ENCODE measurements at regions not wholly inside any gene's neighbourhood (a gene's known extent, or its start where the extent isn't known, plus 50 kb on each side); places are given as distances from the start of the nearest gene placed in this dataset.

DNA sequence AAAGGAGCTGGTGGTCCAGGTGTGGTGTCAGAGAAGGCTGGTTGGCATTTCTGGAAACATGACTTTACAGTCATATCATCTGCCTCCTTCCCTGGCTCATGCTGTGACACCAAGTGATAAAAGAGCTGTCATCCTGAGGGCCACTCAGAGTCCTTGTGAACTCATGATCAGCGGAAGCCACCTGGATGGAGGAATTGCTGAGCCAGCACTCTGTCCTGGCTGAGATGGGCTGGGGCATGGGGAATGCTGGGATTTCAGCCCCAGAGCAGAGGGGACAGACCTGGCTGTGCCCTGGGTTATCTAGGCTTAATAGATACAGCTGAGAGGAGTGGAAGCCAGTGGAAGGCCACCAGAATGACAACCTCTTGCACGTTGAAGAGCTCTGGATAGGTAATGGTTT is 214.3 kb downstream of the DHX35 start:
- Histone ChIP-seq H3K4me1 (ENCODE audit: insufficient read depth, low read length, severe bottlenecking) (no peaks in the 10 kb centered on the region), H3F3A (ENCODE audit: insufficient read depth, low read length) (no peaks in the 10 kb centered on the region), H3K4me2 (ENCODE audit: low read length) (no peak overlapping the region), H2AFZ (ENCODE audit: low read length) (no peak overlapping the region), H3K79me2 (ENCODE audit: insufficient read depth, low read length) (no peaks in the 10 kb centered on the region), H4K20me1 (ENCODE audit: insufficient read depth, low read length) (no peaks in the 10 kb centered on the region), H3K36me3 (ENCODE audit: insufficient read depth, low read length) (no peaks in the 10 kb centered on the region), H3K9ac (ENCODE audit: low read length) (no peak overlapping the region), H3K27ac (ENCODE audit: low read depth, low read length, poor library complexity, severe bottlenecking) (no peak overlapping the region), H3K9me3 (ENCODE audit: low read length) (no peaks in the 10 kb centered on the region), H3K27me3 (ENCODE audit: insufficient read depth, low read length) (no peaks in the 10 kb centered on the region; the same call in 1 of the 2 replicates), H3K9me2 (ENCODE audit: low read depth, low read length) (no peaks in the 10 kb centered on the region), H3K4me3 (ENCODE audit: low read depth, low read length, poor library complexity, severe bottlenecking) (no peak overlapping the region)
- TF ChIP-seq, protein P1, sequence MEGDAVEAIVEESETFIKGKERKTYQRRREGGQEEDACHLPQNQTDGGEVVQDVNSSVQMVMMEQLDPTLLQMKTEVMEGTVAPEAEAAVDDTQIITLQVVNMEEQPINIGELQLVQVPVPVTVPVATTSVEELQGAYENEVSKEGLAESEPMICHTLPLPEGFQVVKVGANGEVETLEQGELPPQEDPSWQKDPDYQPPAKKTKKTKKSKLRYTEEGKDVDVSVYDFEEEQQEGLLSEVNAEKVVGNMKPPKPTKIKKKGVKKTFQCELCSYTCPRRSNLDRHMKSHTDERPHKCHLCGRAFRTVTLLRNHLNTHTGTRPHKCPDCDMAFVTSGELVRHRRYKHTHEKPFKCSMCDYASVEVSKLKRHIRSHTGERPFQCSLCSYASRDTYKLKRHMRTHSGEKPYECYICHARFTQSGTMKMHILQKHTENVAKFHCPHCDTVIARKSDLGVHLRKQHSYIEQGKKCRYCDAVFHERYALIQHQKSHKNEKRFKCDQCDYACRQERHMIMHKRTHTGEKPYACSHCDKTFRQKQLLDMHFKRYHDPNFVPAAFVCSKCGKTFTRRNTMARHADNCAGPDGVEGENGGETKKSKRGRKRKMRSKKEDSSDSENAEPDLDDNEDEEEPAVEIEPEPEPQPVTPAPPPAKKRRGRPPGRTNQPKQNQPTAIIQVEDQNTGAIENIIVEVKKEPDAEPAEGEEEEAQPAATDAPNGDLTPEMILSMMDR (IDR thresholded peaks at IDR 0.05; ENCODE audit: low read length), result no peak
- no peak for TF ChIP-seq EZH2 (IDR thresholded peaks at IDR 0.05; ENCODE audit: borderline replicate concordance, low read length)

DNA sequence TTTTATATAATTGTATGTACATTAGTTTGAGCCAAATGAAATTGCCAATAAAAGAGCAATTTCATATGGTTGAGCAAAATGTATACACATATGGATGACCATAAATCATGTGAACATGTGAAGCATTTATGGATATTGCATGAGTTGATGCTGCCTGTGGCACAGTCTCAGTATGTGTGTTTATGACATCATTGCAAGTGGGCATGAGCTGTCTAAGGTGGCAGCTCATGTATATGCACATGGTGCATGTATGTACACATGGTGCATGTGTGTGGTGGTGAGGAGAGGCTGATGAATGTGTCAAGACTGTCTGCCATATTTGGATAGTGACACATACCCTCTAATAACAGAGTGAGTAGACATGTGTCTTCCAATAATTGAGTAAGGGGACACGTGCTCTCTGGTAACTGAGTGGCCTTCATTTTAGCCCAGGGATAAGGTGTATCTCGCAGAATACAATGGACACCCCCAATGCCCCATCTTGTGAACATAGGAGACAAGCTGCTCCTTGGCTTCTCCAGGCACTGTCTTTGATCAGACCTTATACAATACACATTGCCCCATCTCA is 208.8 kb downstream of the DHX35 start:
- Histone ChIP-seq H3K9me2 (ENCODE audit: low read depth, low read length) (no peaks in the 10 kb centered on the region), H3K4me2 (ENCODE audit: low read length) (no peak overlapping the region), H3K9me3 (ENCODE audit: low read length) (no peaks in the 10 kb centered on the region), H3K4me3 (ENCODE audit: low read depth, low read length, poor library complexity, severe bottlenecking) (no peak overlapping the region), H3K27ac (ENCODE audit: low read depth, low read length, poor library complexity, severe bottlenecking) (no peak overlapping the region), H3K9ac (ENCODE audit: low read length) (no peak overlapping the region), H3K4me1 (ENCODE audit: insufficient read depth, low read length, severe bottlenecking) (no peaks in the 10 kb centered on the region), H3K79me2 (ENCODE audit: insufficient read depth, low read length) (no peaks in the 10 kb centered on the region), H3F3A (ENCODE audit: insufficient read depth, low read length) (no peaks in the 10 kb centered on the region), H3K27me3 (ENCODE audit: insufficient read depth, low read length) (no peaks in the 10 kb centered on the region), H3K36me3 (ENCODE audit: insufficient read depth, low read length) (no peaks in the 10 kb centered on the region), H4K20me1 (ENCODE audit: insufficient read depth, low read length) (no peaks in the 10 kb centered on the region), H2AFZ (ENCODE audit: low read length) (no peak overlapping the region)
- no peak for TF ChIP-seq EZH2 (IDR thresholded peaks at IDR 0.05; ENCODE audit: borderline replicate concordance, low read length)
- TF ChIP-seq, protein P1 (IDR thresholded peaks at IDR 0.05; ENCODE audit: low read length), result no peak

DNA sequence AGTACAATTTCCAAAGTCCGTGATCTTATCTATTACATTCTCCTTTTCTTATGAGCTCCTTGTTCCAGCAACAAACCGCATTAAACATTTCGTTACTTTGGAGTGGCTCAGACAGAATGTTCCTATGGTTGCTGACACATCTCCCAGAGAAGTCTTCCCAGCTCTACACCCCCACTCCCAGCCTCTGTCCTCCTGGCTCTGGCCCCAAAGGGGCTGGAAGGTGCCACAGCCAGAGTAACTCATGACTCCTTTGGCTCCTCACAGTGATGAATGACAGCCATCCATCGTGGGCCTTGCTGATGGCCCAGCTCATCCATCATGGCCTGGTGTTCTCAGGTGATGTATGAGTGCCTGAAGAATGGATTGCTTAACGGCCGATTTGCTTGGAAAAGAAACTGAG is 203.0 kb downstream of the DHX35 start:
- Histone ChIP-seq H3K9me2 (ENCODE audit: low read depth, low read length) (no peaks in the 10 kb centered on the region), H2AFZ (ENCODE audit: low read length) (no peak overlapping the region), H3K27ac (ENCODE audit: low read depth, low read length, poor library complexity, severe bottlenecking) (no peak overlapping the region), H3F3A (ENCODE audit: insufficient read depth, low read length) (no peaks in the 10 kb centered on the region), H3K4me1 (ENCODE audit: insufficient read depth, low read length, severe bottlenecking) (no peaks in the 10 kb centered on the region), H3K9ac (ENCODE audit: low read length) (no peak overlapping the region), H3K4me3 (ENCODE audit: low read depth, low read length, poor library complexity, severe bottlenecking) (no peak overlapping the region), H4K20me1 (ENCODE audit: insufficient read depth, low read length) (no peaks in the 10 kb centered on the region), H3K36me3 (ENCODE audit: insufficient read depth, low read length) (no peaks in the 10 kb centered on the region), H3K27me3 (ENCODE audit: insufficient read depth, low read length) (no peaks in the 10 kb centered on the region), H3K79me2 (ENCODE audit: insufficient read depth, low read length) (no peaks in the 10 kb centered on the region), H3K4me2 (ENCODE audit: low read length) (no peak overlapping the region), H3K9me3 (ENCODE audit: low read length) (no peaks in the 10 kb centered on the region)
- TF ChIP-seq, protein P1 (IDR thresholded peaks at IDR 0.05; ENCODE audit: low read length), result no peak
- no peak for TF ChIP-seq EZH2 (IDR thresholded peaks at IDR 0.05; ENCODE audit: borderline replicate concordance, low read length)
